ENCODE measurements at regions not wholly inside any gene's neighbourhood (a gene's known extent, or its start where the extent isn't known, plus 50 kb on each side); places are given as distances from the start of the nearest gene placed in this dataset.
A peak's percentile ranks its signal among the peaks of the same experiment; 100 is the strongest.
"Not testable (repeated sequence)": the region's sequence is repeated elsewhere in the genome, so short reads cannot be mapped to it uniquely, and the experiment has no call there.

GRCh38 chr4:18813055-18813454 lies 791.5 kb upstream of the LCORL start:
- FAIRE-seq: peak; percentile 69

GRCh38 chr4:18803781-18804180 lies 782.2 kb upstream of the LCORL start:
- no peak for FAIRE-seq

- no peak for FAIRE-seq
Observed at GRCh38 chr4:18798123-18798522, 776.6 kb upstream of the LCORL start.

- FAIRE-seq: no peak
Observed at GRCh38 chr4:18795794-18796193, 774.2 kb upstream of the LCORL start.

- FAIRE-seq: no peak
Observed at GRCh38 chr4:18777190-18777930, 755.8 kb upstream of the LCORL start.

- FAIRE-seq: no peak
Observed at GRCh38 chr4:18767921-18768320, 746.4 kb upstream of the LCORL start.

- no peak for FAIRE-seq
Observed at GRCh38 chr4:18756671-18757070, 735.1 kb upstream of the LCORL start.

- no peak for FAIRE-seq
Observed at GRCh38 chr4:18754180-18754579, 732.6 kb upstream of the LCORL start.

GRCh38 chr4:18751083-18751482 lies 729.5 kb upstream of the LCORL start:
- FAIRE-seq: no peak

GRCh38 chr4:18749391-18749790 lies 727.8 kb upstream of the LCORL start:
- FAIRE-seq: no peak

GRCh38 chr4:18736551-18736950 lies 715.0 kb upstream of the LCORL start:
- no peak for FAIRE-seq

- no peak for FAIRE-seq
Observed at GRCh38 chr4:18735740-18736268, 714.2 kb upstream of the LCORL start.

GRCh38 chr4:18734405-18734804 lies 712.9 kb upstream of the LCORL start:
- no peak for FAIRE-seq

GRCh38 chr4:18733961-18734360 lies 712.4 kb upstream of the LCORL start:
- no peak for FAIRE-seq

- FAIRE-seq: no peak
Observed at GRCh38 chr4:18722748-18723191, 701.2 kb upstream of the LCORL start.

GRCh38 chr4:18698119-18698883 lies 676.7 kb upstream of the LCORL start:
- no peak for FAIRE-seq

GRCh38 chr4:18695733-18696527 lies 674.4 kb upstream of the LCORL start:
- no peak for FAIRE-seq

- FAIRE-seq: no peak
Observed at GRCh38 chr4:18691431-18692200, 670.1 kb upstream of the LCORL start.

GRCh38 chr4:18690291-18690955 lies 668.9 kb upstream of the LCORL start:
- FAIRE-seq: no peak

GRCh38 chr4:18689308-18690115 lies 668.0 kb upstream of the LCORL start:
- peak; percentile 97 for FAIRE-seq

GRCh38 chr4:18688351-18688750 lies 666.8 kb upstream of the LCORL start:
- FAIRE-seq: not testable (repeated sequence)
